Right renal cortex interstitium (tissue), 3 donors: ENCODE measurements at regions not wholly inside any gene's neighbourhood (a gene's known extent, or its start where the extent isn't known, plus 50 kb on each side); places are given as distances from the start of the nearest gene placed in this dataset.
"Not testable (repeated sequence)": the region's sequence is repeated elsewhere in the genome, so short reads cannot be mapped to it uniquely, and the experiment has no call there.

Experiments used
- DNase-seq, 3 donors: peaks; one replicate each; pipeline ENCODE4 v3.0.0-alpha.2; 2013; ENCODE audit warnings: low read depth in 3 of 3, low spot score in 2 of 3

- DNase-seq = no peak
These were observed 109.2 kb downstream of the GJA1 start for GRCh38 chr6:121544691-121545090.

DNA sequence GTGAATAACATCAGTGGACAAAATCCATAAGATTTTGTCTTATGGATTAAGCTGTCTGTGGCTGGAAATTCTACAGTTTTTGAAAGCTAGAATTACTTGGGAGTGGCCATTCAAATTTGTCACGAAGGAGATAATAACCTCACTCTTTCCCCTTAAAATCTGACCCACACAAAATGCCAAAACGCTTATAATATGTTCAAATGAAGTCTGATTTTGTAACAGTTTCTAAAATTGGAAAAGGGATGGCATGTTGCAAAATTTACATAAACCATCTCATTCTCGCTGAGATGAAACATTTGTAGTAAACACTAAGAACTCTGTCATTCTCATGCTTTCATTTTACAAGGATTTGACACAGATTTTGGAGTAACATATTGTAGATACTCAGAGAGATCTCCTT is 112.7 kb downstream of the GJA1 start:
- DNase-seq = no peak

DNA sequence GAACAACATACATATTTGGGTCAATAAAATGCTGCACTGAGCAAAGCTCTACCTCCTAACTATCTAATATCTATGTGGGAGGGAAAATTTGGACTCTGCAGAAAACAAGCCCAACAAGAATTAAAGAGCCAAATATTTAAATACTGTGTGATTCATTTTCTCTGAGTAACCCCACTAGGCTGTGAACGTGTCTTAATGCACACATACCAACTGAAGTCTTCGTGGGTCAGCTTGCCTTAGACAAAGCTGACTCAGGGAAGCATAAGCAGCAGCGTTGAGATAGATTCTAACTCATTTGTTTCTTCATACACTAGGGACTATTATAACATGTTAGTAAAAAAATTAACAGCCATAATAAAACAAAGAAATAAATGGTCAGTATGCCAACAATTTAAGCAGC is 114.3 kb downstream of the GJA1 start:
- no peak for DNase-seq

DNA sequence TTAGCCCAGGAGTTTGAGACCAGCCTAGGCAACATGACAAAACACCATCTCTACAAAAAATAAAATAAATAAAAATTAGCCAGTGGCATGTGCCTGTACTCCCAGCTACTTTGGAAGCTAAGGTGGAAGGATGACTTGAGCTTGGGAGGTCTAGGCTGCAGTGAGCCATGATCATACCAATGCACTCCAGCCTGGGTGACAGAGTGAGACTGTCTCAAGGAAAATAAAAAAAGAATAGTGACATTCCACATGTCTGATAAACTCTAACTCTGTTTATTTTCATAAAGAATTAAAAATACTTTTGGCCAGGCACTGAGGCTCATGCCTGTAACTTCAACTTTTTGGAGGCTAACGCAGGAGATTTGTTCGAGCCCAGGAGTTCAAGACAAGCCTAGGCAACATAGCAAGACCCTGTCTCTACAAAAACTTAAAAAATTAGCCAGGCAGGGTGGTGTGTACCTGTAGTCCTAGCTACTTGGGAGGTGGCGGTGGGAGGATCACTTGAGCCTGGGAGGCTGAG is 115.1 kb downstream of the GJA1 start:
- DNase-seq = no peak

GRCh38 chr6:121555201-121555600 is 119.8 kb downstream of the GJA1 start:
- DNase-seq = no peak

DNA sequence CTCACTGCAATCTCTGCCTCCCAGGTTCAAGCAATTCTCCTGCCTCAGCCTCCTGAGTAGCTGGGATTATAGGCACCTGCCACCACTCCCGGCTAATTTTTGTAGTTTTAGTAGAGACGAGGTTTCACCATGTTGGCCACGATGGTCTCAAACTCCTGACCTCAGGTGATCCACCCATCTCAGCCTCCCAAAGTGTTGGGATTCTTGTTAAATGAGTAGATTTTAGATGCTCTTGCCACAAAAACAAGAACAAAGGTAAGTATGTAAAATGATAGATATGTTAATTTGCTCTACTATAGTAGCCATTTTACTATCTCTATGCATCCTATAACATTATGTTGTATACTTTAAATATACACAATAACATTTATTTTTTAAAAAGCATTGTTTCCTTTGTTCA is 120.7 kb downstream of the GJA1 start:
- not testable (repeated sequence) for DNase-seq

DNA sequence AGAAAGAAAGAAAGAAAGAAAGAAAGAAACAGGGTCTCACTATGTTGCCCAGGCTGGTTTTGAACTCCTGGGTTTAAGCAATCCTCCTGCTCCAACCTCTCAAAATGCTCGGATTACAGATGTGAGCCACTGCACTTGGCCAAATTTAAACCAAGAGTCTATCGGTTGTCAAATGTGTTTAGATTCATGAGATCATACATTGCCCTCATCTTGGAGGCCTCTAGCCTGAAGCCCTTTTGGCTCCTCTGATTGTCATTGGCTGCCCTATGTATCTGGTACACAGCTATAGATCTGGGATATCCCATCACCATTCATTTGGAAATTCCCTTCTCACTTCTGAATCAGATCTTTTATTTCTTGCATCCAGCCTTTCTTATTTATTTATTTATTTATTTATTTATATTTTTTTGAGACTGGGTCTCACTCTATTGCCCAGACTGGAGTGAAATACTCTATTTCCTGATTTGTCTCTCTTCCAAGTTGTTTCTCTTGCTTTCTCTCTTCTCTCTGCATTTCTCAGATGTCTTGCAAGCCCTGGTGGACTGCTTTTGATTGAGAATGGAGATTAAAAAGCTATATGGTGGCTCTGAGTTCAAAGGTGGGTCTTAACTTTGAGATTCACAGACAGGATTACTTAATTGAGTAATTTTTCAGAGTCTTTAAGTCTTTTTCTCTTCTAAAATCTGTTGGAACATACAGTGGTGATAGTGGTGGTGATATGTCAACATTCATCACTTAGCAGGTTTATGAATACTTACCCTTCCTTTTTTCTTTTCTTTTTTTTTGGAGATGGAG is 121.9 kb downstream of the GJA1 start:
- DNase-seq = no peak

- no peak for DNase-seq
These were observed 124.3 kb downstream of the GJA1 start for GRCh38 chr6:121559611-121560269.

- no peak for DNase-seq
These were observed 125.0 kb downstream of the GJA1 start for GRCh38 chr6:121560476-121560875.

GRCh38 chr6:121563286-121563685 is 127.8 kb downstream of the GJA1 start:
- DNase-seq = no peak

DNA sequence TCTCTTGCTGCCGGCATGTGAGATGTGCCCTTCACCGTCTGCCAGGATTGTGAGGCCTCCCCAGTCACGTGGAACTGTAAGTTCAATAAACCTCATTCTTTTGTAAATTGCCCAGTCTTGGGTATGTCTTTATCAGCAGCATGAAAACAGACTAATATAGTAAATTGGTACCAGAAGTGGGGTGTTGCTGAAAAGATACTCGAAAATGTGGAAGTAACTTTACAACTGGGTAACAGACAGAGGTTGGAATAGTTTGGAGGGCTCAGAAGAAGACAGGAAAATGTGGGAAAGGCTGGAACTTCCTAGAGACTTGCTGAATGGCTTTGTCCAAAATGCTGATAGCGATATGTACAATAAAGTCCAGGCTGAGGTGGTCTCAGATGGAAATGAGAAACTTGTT is 129.1 kb downstream of the GJA1 start:
- DNase-seq = not testable (repeated sequence)

GRCh38 chr6:121571455-121571854 is 136.0 kb downstream of the GJA1 start:
- no peak for DNase-seq

- no peak for DNase-seq
These were observed 138.0 kb downstream of the GJA1 start for GRCh38 chr6:121573481-121573880.

DNA sequence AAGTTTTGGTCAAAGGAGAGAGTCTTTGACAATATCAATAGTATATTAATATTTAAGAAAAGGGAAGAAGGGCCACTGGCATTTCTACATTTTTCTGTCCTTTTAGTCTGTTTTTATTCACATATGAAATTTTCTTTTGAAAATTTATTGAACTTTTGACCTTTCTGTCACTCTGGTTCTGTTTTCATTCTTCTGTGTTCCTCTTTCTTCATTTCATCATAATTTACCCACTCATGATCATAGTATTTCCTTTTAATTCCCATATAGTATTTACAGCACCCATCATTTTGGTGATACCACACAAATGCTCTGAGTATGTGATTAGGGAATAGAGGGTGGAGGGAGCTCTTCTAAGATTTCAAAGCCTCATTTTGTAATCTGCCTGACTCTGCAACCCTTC is 142.8 kb downstream of the GJA1 start:
- no peak for DNase-seq

- no peak for DNase-seq
These were observed 144.0 kb downstream of the GJA1 start for GRCh38 chr6:121579478-121579877.

GRCh38 chr6:121581327-121581726 is 145.9 kb downstream of the GJA1 start:
- DNase-seq = no peak

GRCh38 chr6:121582262-121582661 is 146.8 kb downstream of the GJA1 start:
- DNase-seq = no peak

- DNase-seq = no peak
These were observed 149.3 kb downstream of the GJA1 start for GRCh38 chr6:121584586-121585369.

GRCh38 chr6:121590438-121590837 is 155.0 kb downstream of the GJA1 start:
- no peak for DNase-seq

- no peak for DNase-seq
These were observed 155.5 kb downstream of the GJA1 start for GRCh38 chr6:121590916-121591315.

GRCh38 chr6:121592261-121592935 is 157.0 kb downstream of the GJA1 start:
- no peak for DNase-seq
